Fibroblast of gingiva (primary cell): ENCODE measurements at regions not wholly inside any gene's neighbourhood (a gene's known extent, or its start where the extent isn't known, plus 50 kb on each side); places are given as distances from the start of the nearest gene placed in this dataset.
"Not testable (repeated sequence)": the region's sequence is repeated elsewhere in the genome, so short reads cannot be mapped to it uniquely, and the experiment has no call there.

Source experiments
- DNase-seq: peaks from one replicate; pipeline ENCODE4 v3.0.0-alpha.2; 2011; ENCODE audit warnings: low read depth

GRCh38 chrX:113512700-113513395 is 672.2 kb upstream of the AMOT start:
- peak; percentile 53 for DNase-seq

DNA sequence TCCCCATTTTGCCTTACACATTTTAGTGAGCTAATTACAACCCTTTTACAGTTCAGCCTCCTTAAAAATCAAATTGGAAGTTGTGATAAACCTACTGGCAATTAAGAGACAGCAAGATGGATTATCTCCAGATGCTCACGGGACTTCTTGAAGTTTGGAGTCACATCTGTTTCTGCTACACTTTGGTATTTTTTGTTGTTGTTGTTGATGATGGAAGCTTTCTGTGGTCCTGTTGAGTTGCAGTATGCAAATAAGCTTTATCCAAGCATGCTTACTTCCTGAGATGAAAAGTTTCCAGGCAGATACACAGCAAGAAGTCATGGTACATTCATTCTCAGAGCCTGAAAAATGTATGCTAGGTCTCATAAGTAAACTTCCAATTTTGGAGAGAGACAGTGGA is 670.0 kb upstream of the AMOT start:
- DNase-seq: peak; percentile 25

GRCh38 chrX:113492895-113493294 is 652.3 kb upstream of the AMOT start:
- DNase-seq: no peak

GRCh38 chrX:113473418-113473817 is 632.8 kb upstream of the AMOT start:
- DNase-seq: peak; percentile 79

GRCh38 chrX:113473015-113473414 is 632.4 kb upstream of the AMOT start:
- peak; percentile 89 for DNase-seq

DNA sequence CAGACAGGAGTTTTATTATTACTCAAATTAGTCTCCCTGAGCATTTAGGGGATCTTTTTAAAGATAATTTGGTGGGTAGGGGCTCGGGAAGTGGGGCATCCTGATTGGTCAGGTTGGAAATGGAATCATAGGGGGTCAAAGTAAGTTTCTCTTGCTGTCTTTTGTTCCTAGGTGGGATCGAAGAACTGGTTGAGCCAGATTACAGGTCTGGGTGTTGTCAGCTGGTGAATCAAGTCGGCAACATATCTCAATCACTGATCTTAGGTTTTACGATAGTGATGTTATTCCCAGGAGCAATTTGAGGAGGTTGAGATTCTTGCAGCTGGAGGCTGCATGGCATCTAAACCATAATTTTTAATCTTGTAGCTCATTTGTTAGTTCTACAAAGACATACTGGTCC is 629.5 kb upstream of the AMOT start:
- DNase-seq: no peak

GRCh38 chrX:113457719-113458118 is 617.1 kb upstream of the AMOT start:
- no peak for DNase-seq

DNA sequence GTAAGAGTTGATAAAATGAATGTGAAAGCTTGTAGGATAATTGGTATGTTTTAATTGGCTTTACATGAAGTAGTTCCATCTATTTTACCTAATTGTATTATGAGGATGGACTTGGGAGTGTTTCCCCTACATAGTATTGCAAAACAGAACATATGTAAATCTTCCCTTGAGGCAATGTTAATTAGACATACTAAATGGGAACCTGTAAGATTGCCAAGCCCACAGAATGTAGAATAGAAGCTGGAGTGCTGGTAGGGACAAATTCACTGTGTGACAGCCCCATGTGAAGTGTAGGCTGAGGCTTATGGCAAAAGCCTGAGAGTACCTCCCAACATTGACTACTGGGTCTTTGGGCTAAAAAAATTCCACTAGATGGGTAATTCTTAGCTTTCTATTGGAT is 615.0 kb upstream of the AMOT start:
- DNase-seq: no peak

DNA sequence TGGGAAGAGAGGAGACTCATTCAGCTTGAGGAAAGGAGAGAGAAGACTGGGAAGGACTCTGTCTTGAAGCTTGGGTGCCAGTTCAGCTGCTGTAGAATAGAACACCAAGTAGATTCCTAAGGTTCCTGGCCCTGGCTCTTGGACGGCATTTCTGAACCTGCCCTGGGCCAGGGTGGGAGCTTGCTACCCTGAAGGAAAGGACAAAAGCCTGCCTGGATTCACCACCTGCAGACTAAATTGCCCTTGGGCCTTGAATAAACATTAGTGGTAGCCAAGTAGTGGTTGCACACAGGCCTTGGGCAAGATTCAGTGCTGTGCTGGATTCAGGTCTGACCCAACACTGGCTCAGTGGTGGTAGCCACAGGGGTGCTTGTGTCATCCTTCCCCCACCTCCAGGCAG is 588.4 kb upstream of the AMOT start:
- no peak for DNase-seq

GRCh38 chrX:113422323-113422722 is 581.7 kb upstream of the AMOT start:
- DNase-seq: no peak

DNA sequence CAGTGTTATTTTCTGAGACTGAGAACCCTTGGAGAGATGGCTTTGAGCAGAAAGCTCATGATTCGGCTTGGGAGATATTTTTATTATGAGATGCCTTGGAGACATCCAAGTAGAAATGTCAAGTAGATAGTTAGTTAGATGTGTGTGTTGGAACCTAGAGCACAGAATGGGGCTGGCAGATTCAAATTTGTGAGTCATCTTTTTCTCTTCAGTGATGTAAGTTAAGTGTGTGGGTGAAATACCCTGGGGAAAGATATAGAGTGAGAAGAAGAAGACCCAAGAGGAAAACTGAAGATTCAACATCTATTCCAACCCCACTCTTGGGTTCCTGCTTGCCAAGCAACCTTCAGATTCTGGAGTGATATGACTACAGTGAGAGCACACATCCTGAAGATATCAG is 580.8 kb upstream of the AMOT start:
- DNase-seq: no peak

DNA sequence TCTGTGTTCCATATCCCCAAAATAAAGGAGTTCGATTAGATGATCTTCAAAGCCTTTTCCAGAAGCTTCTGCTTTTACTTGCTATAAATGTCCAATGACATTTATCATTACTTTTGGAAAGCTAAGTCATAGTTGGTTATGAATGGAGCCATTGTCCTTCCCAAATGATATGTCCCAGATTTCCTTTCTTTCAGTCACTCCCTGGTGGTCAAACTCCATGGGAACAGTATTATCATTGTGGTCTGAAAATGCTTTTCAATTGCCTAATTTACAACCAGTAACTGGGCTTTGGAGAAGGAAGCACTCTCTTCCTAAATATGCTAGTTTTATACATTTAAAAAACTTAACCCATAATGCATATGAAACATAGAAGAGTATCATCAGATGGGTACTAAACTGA is 571.5 kb upstream of the AMOT start:
- no peak for DNase-seq

DNA sequence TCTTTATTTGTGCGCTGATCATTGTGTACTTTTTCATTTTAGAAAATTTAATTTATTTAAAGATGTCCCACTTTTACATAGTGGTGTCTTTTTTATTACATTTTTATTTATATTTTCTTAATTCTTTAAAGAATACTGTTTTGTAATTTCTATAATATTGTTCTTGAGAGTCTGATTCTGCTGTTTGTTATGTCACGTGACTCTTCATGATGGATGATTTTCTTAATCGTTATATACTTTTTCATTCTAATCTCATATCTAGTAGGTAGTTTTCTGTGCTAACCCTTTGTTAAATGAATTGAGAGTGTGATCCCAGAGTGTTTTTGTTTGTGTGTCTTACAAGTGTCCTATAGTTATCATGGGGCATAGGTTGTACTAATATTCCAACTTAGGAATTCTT is 568.2 kb upstream of the AMOT start:
- no peak for DNase-seq

- DNase-seq: peak; percentile 2
These were observed 559.6 kb upstream of the AMOT start for GRCh38 chrX:113400193-113400704.

DNA sequence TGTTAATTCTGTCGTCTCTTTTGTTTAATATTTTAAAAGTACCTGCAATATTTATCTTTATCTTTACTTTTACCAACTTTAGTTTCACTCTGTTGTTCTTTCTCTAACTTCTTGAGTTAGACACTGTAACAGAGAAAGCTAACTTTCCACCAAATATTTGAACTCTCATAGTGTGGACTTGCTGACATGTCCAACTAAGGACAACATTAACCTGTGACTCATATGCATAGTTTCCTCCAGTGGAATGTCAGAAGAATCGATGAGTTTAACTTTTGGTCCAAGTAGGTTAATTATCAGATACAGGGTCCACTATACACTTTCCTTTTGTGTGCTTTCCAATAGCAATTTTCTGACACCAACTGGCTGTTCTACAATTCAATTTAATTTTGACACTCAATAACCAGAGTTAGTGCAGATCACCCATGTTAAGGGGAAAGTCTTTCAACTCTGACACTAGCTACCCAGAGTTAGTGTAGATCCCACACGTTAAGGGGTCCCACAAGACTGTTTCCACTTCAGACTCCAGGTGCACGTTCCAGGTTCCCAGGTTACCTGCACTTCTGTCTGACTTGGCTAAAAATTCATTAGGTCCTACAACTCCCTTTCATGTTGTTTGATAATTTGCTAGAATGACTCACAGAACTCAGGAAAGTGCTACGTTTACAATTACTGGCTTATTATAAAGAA is 559.0 kb upstream of the AMOT start:
- peak; percentile 3 for DNase-seq

GRCh38 chrX:113392355-113392754 is 551.7 kb upstream of the AMOT start:
- no peak for DNase-seq

DNA sequence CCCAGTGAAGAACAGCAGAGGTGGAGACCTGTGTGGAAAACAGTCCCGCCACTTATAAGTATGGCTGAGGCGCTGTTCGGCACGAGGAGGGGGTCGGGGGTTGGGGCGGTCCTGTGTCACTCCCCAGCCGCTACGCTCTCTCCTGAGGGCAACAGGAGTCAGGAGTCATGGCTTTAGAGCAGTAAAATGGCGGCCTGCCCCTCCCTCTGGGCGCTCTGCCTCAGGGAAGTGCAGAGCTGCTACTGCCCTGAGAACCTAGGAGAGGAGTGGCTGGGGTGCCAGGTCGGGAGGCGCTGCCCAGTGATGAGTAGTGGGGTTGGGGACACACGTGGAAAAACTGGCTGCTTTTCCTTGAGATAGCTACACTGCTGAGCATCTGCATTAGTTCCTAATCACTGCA is 551.2 kb upstream of the AMOT start:
- no peak for DNase-seq

GRCh38 chrX:113390531-113390930 is 549.9 kb upstream of the AMOT start:
- DNase-seq: no peak

DNA sequence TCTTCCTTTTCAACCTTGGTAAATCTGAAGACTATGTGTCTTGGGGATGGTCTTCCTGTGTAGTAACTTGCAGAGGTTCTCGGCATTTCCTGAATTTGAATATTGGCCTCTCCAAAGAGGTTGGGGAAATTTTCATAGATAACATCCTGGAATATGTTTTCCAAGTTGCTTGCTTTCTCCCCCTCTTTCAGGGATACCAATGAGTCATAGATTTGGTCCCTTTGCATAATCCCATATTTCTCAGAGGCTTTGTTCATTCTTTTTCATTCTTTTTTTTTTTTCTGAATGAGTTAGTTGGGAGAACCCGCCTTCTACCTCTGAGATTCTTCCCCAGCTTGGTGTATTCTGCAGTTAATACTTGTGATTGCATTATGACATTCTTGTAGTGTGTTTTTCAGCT is 549.2 kb upstream of the AMOT start:
- DNase-seq: no peak

DNA sequence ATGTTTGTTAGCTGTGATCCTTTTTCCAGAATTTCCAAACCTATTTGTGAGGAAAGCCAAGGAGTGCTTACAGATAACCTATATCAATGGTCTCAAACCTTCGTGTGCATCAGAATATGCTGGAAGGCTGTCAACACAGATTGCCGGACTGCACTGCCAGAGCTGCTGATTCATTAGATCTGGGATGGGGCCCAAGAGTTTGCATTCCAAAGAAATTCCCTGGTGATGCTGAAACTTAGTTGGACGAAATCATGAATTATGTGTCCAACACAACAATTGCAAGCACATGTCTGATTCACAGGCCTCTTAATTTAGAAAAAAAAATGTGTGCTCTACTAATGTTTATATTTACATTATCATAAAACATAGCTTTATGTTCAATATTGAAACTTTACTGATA is 544.0 kb upstream of the AMOT start:
- DNase-seq: peak; percentile 85

- DNase-seq: not testable (repeated sequence)
These were observed 532.8 kb upstream of the AMOT start for GRCh38 chrX:113373421-113373820.

GRCh38 chrX:113370006-113370405 is 529.4 kb upstream of the AMOT start:
- no peak for DNase-seq

DNA sequence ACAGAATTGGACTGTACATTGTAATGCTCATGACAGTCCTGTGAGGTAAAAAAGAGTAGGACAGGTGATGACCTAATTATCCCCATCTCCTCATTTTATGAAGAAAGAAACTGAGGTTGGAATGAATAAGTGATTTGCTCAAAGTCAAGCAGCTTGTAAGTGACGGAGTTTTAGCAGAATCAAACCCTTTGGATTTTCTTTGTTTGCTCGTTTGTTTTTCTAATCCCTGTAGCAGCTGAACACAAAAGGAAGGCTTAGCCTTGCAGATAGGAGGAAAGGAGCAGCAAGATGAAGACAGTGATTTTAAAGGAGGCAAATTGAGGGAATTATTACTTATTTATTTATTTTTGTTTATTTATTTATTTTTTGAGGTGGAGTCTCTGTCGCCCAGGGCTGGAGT is 528.4 kb upstream of the AMOT start:
- DNase-seq: no peak

DNA sequence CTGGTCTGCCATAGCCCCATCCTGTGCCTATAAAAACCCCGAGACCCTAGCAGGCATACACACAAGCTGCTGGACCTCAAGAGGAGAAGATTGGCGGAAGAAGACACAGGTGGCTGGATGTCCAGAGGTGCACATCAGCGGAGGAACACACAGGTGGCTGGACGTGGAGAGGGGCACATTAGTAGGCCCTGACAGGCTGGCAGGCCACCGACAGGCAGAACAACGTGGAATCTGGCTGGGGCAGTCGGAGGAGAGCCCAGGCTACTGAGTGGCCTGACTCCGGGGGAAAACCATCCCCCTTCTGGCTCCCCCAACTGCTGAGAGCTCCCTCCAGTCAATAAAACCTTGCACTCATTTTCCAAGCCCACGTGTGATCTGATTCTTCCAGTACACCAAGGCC is 512.5 kb upstream of the AMOT start:
- DNase-seq: no peak
